NB4 (cell line): ENCODE measurements at regions not wholly inside any gene's neighbourhood (a gene's known extent, or its start where the extent isn't known, plus 50 kb on each side); places are given as distances from the start of the nearest gene placed in this dataset.

Source experiments
- CTCF ChIP-seq: IDR thresholded peaks from one replicate; pipeline ENCODE4 v1.5.1; 2012; ENCODE audit warnings: low read depth, low read length
- MAX ChIP-seq: IDR thresholded peaks from 2 replicates; pipeline ENCODE4 v1.6.1; 2011; ENCODE audit warnings: low read depth, low read length
- POLR2A ChIP-seq: IDR thresholded peaks from 2 replicates; pipeline ENCODE4 v1.6.1; 2011; ENCODE audit warnings: mild to moderate bottlenecking; ENCODE audit not compliant: insufficient read length; ENCODE audit errors: extremely low read depth

DNA sequence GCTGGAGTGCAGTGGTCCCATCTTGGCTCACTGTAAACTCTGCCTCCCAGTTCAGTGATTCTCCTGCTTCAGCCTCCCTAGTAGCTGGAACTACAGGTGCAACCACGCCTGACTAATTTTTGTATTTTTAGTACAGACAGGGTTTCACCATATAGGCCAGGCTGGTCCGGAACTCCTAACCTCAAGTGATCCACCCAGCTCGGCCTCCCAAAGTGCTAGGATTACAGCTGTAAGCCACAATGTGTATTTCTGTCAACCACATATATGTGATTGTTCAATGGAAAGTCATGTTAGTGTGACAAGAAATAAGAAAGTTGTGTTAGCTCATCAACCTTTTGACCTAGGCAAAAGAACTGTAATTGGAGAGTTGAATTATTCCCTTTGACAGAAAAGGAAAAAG is 677.1 kb upstream of the CHD1 start:
- TF ChIP-seq CTCF (no peak), POLR2A (no peak), MAX (no peak)
